ENCODE measurements at regions not wholly inside any gene's neighbourhood (a gene's known extent, or its start where the extent isn't known, plus 50 kb on each side); places are given as distances from the start of the nearest gene placed in this dataset.

DNA sequence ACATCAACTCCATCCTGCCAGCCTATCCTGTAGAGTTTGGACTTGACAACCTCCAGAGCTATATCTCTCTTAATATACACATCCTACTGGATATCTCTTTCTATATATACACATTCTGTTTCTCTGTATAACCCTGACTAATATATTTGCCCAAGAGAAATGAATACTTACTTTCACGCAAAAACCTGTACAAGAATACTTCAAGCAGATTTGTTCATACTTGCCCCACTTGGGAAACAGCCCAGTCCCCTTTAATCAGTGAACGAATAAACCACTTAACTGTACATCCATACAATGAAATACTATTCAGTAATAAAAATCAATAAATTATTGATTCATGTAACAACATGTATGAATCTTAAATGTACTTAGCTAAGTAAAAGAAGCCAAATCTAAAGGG lies 251.1 kb upstream of the PHYHIPL start:
- Histone ChIP-seq H3K4me2 (no peak overlapping the region), H3K4me3 (no peak overlapping the region), H4K20me1 (no peaks in the 10 kb centered on the region), H3K9ac (no peak overlapping the region), H3K9me3 (replicated peaks in 1 of 11) (no peaks in the 10 kb centered on the region), H3K36me3 (no peaks in the 10 kb centered on the region), H3K4me1 (peaks cover 0 to 9% (median 2%) of the 10 kb centered on the region in 10 experiments; a peak in 8 of 20 replicates), H3K27me3 (no peaks in the 10 kb centered on the region), H3K27ac (no peak overlapping the region)
- no peak for TF ChIP-seq Cebpa-rat (IDR thresholded peaks at IDR 0.05)

DNA sequence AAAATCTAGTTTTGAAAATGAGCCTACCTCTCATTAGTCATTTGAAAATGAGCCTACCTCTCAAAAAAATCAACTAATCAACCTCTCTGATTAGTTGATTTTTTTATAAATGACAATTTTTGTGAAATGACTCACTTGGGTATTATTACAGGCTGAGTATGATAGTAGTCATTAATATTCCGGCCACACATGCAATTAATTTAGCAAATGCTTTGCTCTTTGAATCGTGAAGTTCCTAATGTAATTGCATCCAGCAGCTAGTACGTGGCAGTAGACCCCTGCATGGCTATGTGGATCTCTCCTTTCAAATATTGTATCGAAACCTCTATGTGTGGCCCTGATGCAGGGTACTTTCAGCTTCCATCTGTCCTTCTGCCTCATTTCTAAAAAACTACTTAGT lies 245.9 kb upstream of the PHYHIPL start:
- Histone ChIP-seq H3K4me2 (no peak overlapping the region), H4K20me1 (no peaks in the 10 kb centered on the region), H3K36me3 (no peaks in the 10 kb centered on the region), H3K9ac (no peak overlapping the region), H3K27ac (no peak overlapping the region), H3K4me3 (no peak overlapping the region), H3K9me3 (replicated peaks in 1 of 11) (no peaks in the 10 kb centered on the region), H3K4me1 (peaks cover 0 to 3% (median 0%) of the 10 kb centered on the region in 10 experiments; a peak in 3 of 20 replicates), H3K27me3 (no peaks in the 10 kb centered on the region)
- TF ChIP-seq Cebpa-rat (IDR thresholded peaks at IDR 0.05), result no peak

DNA sequence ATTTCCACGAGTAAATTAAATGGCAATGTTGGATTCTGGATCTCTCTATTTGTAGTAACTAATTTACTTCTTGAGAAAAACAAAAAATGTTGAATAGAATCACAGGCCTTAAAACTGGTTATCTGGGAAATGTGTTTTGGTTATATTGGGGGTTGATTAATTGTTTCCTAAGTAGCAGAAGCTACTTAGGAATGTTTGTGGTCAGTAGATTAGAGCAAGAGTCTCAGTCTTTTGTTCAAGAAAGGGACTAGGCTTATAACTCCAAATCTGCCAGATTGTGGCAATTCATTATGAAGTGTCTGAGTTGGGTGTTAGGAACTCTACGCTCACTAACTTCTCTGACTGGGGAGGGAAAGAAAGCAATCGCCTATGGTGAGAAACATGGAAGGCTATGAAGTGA lies 244.3 kb upstream of the PHYHIPL start:
- H3K4me2 ChIP-seq, result no peak overlapping the region
- H3K4me1 ChIP-seq, result peaks cover 0 to 18% (median 13%) of the 10 kb centered on the region in 10 experiments; a peak in 13 of 20 replicates
- H3K9ac ChIP-seq, result no peak overlapping the region
- H3K36me3 ChIP-seq, result no peaks in the 10 kb centered on the region
- no peak overlapping the region for H3K27ac ChIP-seq
- peaks cover 0 to 3% (median 0%) of the 10 kb centered on the region in 11 experiments; a peak in 1 of 22 replicates for H3K9me3 ChIP-seq (replicated peaks in 1 of 11)
- no peaks in the 10 kb centered on the region for H3K27me3 ChIP-seq
- no peak for TF ChIP-seq Cebpa-rat (IDR thresholded peaks at IDR 0.05)
- H4K20me1 ChIP-seq, result no peaks in the 10 kb centered on the region
- no peak overlapping the region for H3K4me3 ChIP-seq

DNA sequence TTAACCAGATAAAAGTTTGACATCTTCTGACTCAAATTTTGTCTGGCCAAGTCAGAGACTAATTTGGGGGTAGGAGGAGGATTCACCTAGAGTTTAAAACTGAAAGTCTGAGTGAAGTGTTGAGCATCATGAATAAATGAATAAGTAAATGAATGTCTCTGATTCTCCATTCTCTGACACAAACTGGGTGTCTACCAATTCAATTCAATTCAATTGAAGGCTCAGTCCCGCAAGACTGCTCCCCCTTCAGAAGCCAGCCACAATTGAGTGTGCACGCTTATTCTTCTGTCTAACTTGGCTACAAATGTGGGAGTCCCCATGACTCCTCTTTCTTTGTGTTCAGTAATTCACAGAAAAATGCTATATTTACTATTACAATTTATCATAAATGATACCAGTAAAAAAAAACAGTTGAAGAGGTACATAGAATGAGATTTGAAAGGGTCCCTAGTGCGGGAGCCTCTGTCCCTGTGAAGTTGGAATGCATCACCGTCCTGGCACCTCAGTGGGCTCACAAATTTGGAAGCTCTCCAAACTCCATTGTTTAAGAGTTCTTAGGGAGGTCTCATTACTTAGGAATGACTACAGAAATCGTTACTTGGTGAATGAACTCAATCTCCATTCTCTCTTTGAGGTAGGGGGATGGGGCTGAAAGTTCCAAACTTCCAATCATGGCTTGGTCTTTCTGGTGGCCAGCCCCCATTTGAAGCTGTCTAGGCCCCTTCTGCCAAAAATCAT lies 243.7 kb upstream of the PHYHIPL start:
- Histone ChIP-seq H3K27me3 (no peaks in the 10 kb centered on the region), H3K4me3 (no peak overlapping the region), H3K9me3 (replicated peaks in 1 of 11) (peaks cover 0 to 7% (median 0%) of the 10 kb centered on the region in 11 experiments; a peak in 1 of 22 replicates), H3K36me3 (no peaks in the 10 kb centered on the region), H3K27ac (no peak overlapping the region), H3K9ac (no peak overlapping the region), H3K4me2 (no peak overlapping the region), H3K4me1 (peaks cover 0 to 20% (median 15%) of the 10 kb centered on the region in 10 experiments; a peak in 13 of 20 replicates), H4K20me1 (no peaks in the 10 kb centered on the region)
- no peak for TF ChIP-seq Cebpa-rat (IDR thresholded peaks at IDR 0.05)

DNA sequence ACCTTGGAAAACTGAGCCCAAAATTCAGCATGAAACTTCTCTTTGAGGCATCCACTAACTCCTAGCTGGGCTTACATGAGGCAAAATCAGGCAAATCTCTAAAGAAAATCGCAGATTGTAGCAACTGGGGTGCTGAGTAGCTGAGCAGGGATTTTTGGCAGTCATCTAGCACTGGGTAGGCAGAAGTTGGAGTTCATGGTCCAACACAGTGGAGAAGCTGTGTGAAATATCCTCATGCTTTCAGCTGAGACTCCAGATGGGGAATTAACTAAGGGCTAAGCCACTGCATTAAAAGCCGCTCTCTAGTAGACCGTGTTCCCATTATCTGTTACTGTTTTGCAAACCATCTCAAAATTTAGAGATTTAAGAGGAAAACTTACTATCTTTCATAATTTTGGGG lies 240.1 kb upstream of the PHYHIPL start:
- H3K27ac ChIP-seq, result no peak overlapping the region
- H3K9me3 ChIP-seq (replicated peaks in 1 of 11), result peaks cover 0 to 7% (median 0%) of the 10 kb centered on the region in 11 experiments; a peak in 1 of 22 replicates

DNA sequence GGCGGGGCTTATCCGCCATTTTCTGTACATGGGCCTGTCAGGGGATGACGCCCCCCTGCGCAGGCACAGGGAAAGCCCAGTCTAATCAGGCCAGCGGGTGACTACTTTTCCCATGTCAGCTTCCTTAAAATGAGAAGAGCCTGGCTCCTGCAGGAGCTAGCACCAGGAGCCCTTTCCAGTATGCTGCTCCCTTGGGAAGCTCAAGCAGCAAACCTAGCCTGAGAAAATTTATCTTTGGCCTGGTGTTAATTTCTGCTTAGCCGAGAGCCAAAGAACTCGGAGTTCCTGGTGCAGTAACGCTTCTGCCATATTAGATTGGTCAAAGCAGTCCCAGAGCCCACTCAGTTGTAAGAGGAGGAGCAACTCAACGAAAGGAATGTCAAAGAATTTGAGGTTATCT lies 239.0 kb upstream of the PHYHIPL start:
- H3K4me3 ChIP-seq, result no peak overlapping the region
- H3K27me3 ChIP-seq, result no peaks in the 10 kb centered on the region
- H3K4me1 ChIP-seq, result peaks cover 0 to 20% (median 15%) of the 10 kb centered on the region in 10 experiments; a peak in 13 of 20 replicates
- H4K20me1 ChIP-seq, result no peaks in the 10 kb centered on the region
- H3K27ac ChIP-seq, result no peak overlapping the region
- TF ChIP-seq Cebpa-rat (IDR thresholded peaks at IDR 0.05), result no peak
- H3K36me3 ChIP-seq, result no peaks in the 10 kb centered on the region
- H3K9me3 ChIP-seq (replicated peaks in 1 of 11), result peaks cover 0 to 7% (median 0%) of the 10 kb centered on the region in 11 experiments; a peak in 1 of 22 replicates
- H3K9ac ChIP-seq, result no peak overlapping the region
- H3K4me2 ChIP-seq, result peak overlapping the region in 5 of 11 experiments; percentile 12 to 70 (median 60); a peak in 6 of 22 replicates

More for the DNA sequence above, 240.1 kb upstream of the PHYHIPL start:
- no peak overlapping the region for H3K4me3 ChIP-seq
- no peaks in the 10 kb centered on the region for H4K20me1 ChIP-seq
- no peak overlapping the region for H3K9ac ChIP-seq
- no peak for TF ChIP-seq Cebpa-rat (IDR thresholded peaks at IDR 0.05)
- peaks cover 0 to 20% (median 15%) of the 10 kb centered on the region in 10 experiments; a peak in 13 of 20 replicates for H3K4me1 ChIP-seq
- H3K36me3 ChIP-seq, result no peaks in the 10 kb centered on the region
- H3K27me3 ChIP-seq, result no peaks in the 10 kb centered on the region
- H3K4me2 ChIP-seq, result peak overlapping the region in 8 of 11 experiments; percentile 12 to 70 (median 54); a peak in 16 of 22 replicates

DNA sequence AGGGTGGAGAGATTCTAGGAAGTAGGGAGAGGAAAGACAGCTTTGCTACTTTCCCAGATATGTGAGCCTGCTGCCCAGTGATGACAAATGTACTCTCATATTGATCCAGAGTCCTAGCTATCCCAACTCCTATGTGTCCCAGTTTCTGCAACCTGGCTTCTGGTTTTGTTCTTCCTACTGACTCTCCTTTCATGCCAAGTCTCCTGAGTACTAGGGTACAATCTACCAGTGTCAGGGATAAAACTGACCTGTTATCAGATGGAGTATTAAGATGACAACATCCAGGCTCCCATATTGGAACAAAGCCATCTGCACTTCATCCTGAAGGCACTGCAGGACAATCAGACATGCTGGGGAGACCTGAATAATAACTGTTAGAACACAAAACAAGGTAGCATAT lies 233.7 kb upstream of the PHYHIPL start:
- H3K9me3 ChIP-seq (replicated peaks in 1 of 11), result no peaks in the 10 kb centered on the region
- H4K20me1 ChIP-seq, result no peaks in the 10 kb centered on the region
- no peak overlapping the region for H3K4me3 ChIP-seq
- H3K27ac ChIP-seq, result no peak overlapping the region
- H3K27me3 ChIP-seq, result no peaks in the 10 kb centered on the region
- TF ChIP-seq Cebpa-rat (IDR thresholded peaks at IDR 0.05), result no peak
- no peak overlapping the region for H3K4me2 ChIP-seq
- H3K9ac ChIP-seq, result no peak overlapping the region
- no peaks in the 10 kb centered on the region for H3K4me1 ChIP-seq
- no peaks in the 10 kb centered on the region for H3K36me3 ChIP-seq

DNA sequence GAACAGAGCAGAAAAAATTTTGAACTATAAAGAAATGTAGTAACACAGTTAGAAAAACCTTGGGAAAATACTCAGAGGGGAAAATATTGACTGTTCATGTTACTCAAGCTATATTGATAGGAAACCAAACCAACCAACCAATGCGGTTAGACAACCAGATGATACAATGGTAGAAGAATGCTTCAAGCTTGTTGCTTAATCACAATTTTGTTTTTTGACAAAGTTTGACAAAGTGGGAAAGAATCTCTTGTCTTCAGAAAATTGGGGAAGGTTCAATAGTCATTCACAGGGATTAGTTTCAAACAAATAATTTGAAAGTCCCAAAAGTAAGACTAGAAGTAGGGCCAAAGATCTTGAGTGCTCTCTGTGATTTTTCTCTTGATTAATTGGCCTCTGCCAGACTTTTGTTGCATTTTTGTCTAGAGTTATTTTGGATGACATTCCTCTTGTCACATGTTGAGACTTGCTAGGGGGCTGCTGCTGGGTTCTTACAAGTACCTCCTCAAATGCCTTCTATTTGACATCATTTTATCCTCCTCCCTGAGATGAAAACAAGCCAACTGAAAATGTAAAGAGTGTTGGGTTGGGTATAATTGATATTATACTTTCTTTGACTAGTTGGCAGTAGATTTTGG lies 233.1 kb upstream of the PHYHIPL start:
- Histone ChIP-seq H3K9ac (no peak overlapping the region), H3K9me3 (replicated peaks in 1 of 11) (no peaks in the 10 kb centered on the region)
- TF ChIP-seq Cebpa-rat (IDR thresholded peaks at IDR 0.05), result no peak

DNA sequence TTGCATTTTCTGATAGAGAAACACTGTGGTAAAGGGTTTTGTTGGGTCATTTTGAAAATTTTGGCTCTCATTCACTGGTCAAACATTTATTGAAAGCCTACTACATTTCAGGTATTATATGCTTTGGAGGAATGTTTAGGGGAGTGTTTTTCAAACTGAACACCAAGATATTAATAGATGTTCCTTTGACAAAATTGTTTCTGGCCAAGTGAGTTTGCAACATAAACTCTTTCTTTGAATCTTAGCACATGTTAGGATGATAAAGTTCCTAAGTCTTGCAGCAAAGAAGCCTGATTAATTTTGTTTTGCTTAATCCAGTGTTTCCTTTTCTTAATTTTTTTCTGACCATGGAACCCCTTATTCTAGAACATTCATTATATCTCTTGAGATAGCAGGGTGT lies 232.5 kb upstream of the PHYHIPL start:
- Histone ChIP-seq H3K4me1 (no peaks in the 10 kb centered on the region), H3K4me3 (no peak overlapping the region), H4K20me1 (no peaks in the 10 kb centered on the region), H3K9me3 (replicated peaks in 1 of 11) (no peaks in the 10 kb centered on the region), H3K4me2 (no peak overlapping the region), H3K27ac (no peak overlapping the region), H3K27me3 (no peaks in the 10 kb centered on the region), H3K36me3 (no peaks in the 10 kb centered on the region), H3K9ac (no peak overlapping the region)
- TF ChIP-seq Cebpa-rat (IDR thresholded peaks at IDR 0.05), result no peak

More for the DNA sequence above, 233.1 kb upstream of the PHYHIPL start:
- H3K36me3 ChIP-seq, result no peaks in the 10 kb centered on the region
- H3K4me3 ChIP-seq, result no peak overlapping the region
- no peak overlapping the region for H3K27ac ChIP-seq
- no peaks in the 10 kb centered on the region for H3K4me1 ChIP-seq
- H3K27me3 ChIP-seq, result no peaks in the 10 kb centered on the region
- H3K4me2 ChIP-seq, result no peak overlapping the region
- H4K20me1 ChIP-seq, result no peaks in the 10 kb centered on the region

Measured in BLaER1 treated with 17β-estradiol and CSF1 and Interleukin-3, amounts not matched to agents 10 nM and 100 nM (cell line).